Testis (tissue), 2 donors: ENCODE measurements at regions not wholly inside any gene's neighbourhood (a gene's known extent, or its start where the extent isn't known, plus 50 kb on each side); places are given as distances from the start of the nearest gene placed in this dataset.
"Not testable (repeated sequence)": the region's sequence is repeated elsewhere in the genome, so short reads cannot be mapped to it uniquely, and the experiment has no call there.

Source experiments
- POLR2A ChIP-seq: fragments of 450-650 bp; IDR thresholded peaks from one replicate; pipeline ENCODE4 v1.6.1; 2017; ENCODE audit warnings: antibody characterized with exemption, mild to moderate bottlenecking, moderate library complexity
- TF ChIP-seq, protein P1 (sequence below), 3 experiments: fragments of 450-650 bp in 2 of 3; fragments of 200-600 bp in 1 of 3; sonication (generic) in 1 of 3; IDR thresholded peaks; one replicate each; pipeline ENCODE4 v1.5.1; 2016 to 2019; ENCODE audit warnings: antibody characterized with exemption in 3 of 3, mild to moderate bottlenecking in 2 of 3, moderate library complexity in 1 of 3

DNA sequence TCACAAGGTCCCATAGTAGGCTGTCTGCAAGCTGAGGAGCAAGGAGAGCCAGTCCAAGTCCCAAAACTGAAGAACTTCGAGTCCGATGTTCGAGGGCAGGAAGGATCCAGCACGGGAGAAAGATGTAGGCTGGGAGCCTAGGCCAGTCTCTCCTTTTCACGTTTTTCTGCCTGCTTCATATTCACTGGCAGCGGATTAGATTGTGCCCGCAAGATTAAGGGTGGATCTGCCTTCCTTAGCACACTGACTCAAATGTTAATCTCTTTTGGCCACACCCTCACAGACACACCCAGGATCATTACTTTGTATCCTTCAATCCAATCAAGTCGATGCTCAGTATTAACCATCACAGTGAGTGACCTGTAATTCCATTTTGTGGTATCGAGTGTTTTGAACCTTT lies 592.2 kb upstream of the HTR2C start:
- TF ChIP-seq, protein P1, sequence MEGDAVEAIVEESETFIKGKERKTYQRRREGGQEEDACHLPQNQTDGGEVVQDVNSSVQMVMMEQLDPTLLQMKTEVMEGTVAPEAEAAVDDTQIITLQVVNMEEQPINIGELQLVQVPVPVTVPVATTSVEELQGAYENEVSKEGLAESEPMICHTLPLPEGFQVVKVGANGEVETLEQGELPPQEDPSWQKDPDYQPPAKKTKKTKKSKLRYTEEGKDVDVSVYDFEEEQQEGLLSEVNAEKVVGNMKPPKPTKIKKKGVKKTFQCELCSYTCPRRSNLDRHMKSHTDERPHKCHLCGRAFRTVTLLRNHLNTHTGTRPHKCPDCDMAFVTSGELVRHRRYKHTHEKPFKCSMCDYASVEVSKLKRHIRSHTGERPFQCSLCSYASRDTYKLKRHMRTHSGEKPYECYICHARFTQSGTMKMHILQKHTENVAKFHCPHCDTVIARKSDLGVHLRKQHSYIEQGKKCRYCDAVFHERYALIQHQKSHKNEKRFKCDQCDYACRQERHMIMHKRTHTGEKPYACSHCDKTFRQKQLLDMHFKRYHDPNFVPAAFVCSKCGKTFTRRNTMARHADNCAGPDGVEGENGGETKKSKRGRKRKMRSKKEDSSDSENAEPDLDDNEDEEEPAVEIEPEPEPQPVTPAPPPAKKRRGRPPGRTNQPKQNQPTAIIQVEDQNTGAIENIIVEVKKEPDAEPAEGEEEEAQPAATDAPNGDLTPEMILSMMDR (IDR thresholded peaks at IDR 0.05) = not testable (repeated sequence)
- not testable (repeated sequence) for TF ChIP-seq POLR2A
